SK-N-MC (cell line): ENCODE measurements at regions not wholly inside any gene's neighbourhood (a gene's known extent, or its start where the extent isn't known, plus 50 kb on each side); places are given as distances from the start of the nearest gene placed in this dataset.

Source experiments
- DNase-seq: peaks from one replicate; pipeline ENCODE4 v3.0.0-alpha.2; 2011; ENCODE audit warnings: low read depth, low spot score
- H3K27ac ChIP-seq: fragments of 200-600 bp; sonication (generic); 2 replicates; pipeline ENCODE4 v1.5.1; 2016; ENCODE audit warnings: mixed run types
- H3K36me3 ChIP-seq: fragments of 200-600 bp; sonication (generic); 2 replicates; pipeline ENCODE4 v1.6.1; 2017; ENCODE audit warnings: antibody characterized with exemption, low read length, mixed read lengths; ENCODE audit not compliant: insufficient read depth
- H3K4me3 ChIP-seq: fragments of 200-600 bp; sonication (generic); 2 replicates; pipeline ENCODE4 v1.5.1; 2016
- H3K9ac ChIP-seq: fragments of 200-600 bp; sonication (generic); 2 replicates; pipeline ENCODE4 v1.8.0; 2017; ENCODE audit warnings: mixed run types, mixed read lengths; ENCODE audit not compliant: insufficient read length
- H3K9me3 ChIP-seq: fragments of 200-600 bp; sonication (generic); 2 replicates; pipeline ENCODE4 v1.6.1; 2017; ENCODE audit warnings: low read depth, mild to moderate bottlenecking, antibody characterized with exemption, low read length, moderate library complexity, mixed read lengths
- EZH2 ChIP-seq: fragments of 200-600 bp; sonication (generic); IDR thresholded peaks from one replicate; pipeline ENCODE4 v1.6.1; 2017; ENCODE audit warnings: antibody characterized with exemption
- FOXP2 ChIP-seq: optimal IDR thresholded peaks from 2 replicates; pipeline ENCODE3; 2011; ENCODE audit warnings: mild to moderate bottlenecking, moderate library complexity; ENCODE audit not compliant: insufficient read depth; ENCODE audit errors: extremely low read length, control extremely low read depth
- POLR2AphosphoS5 ChIP-seq: IDR thresholded peaks from 2 replicates; pipeline ENCODE4 v1.6.1; 2012; ENCODE audit warnings: mild to moderate bottlenecking, low read depth, low read length, borderline replicate concordance

DNA sequence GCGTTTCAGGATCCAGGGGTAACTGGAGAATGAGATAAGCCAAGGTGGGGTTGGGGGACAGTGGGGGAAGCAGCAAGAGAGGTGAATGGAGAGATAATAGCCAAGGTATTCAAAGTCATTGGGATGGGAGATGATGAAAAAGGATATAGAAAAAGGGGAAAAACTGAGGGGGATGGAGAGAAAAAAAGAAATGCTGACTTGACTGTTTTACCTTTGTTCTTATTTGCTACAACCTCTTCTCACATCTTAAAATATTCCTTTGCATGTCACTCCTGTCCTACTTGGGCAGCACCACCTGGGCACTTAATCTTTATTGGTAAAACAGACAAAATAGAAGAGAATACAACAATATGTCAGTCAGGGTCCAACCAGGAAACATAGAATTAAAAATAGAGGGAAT, 56.0 kb upstream of the FNDC3A start:
- DNase-seq, result no peak
- Histone ChIP-seq H3K9ac (no peak overlapping the region), H3K4me3 (no peak overlapping the region), H3K36me3 (no peaks in the 10 kb centered on the region), H3K27ac (no peak overlapping the region), H3K9me3 (no peaks in the 10 kb centered on the region)
- TF ChIP-seq POLR2AphosphoS5 (no peak), EZH2 (no peak), FOXP2 (no peak)

DNA sequence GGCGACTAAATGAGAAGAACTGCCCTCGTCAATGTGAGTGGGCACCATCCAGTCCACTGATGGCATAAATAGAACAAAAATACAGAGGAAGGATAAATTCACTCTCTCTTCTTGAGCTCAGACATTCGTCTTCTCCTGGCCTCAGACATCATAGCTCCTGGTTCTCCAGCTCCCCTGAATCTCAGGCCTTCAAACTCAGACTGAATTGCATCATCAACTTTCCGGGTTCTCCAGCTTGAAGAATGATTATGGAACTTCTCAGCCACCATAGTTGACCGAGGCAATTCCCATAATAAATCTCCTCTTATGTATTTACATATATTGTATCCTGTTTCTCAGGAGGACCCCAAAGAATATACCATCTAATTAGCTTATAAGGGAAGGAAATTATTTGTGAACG, 55.0 kb upstream of the FNDC3A start:
- TF ChIP-seq FOXP2, result no peak
- no peak for TF ChIP-seq EZH2
- no peak for TF ChIP-seq POLR2AphosphoS5
- Histone ChIP-seq H3K9me3 (no peaks in the 10 kb centered on the region), H3K27ac (no peak overlapping the region), H3K4me3 (no peak overlapping the region), H3K36me3 (no peaks in the 10 kb centered on the region), H3K9ac (no peak overlapping the region)
- DNase-seq, result no peak

DNA sequence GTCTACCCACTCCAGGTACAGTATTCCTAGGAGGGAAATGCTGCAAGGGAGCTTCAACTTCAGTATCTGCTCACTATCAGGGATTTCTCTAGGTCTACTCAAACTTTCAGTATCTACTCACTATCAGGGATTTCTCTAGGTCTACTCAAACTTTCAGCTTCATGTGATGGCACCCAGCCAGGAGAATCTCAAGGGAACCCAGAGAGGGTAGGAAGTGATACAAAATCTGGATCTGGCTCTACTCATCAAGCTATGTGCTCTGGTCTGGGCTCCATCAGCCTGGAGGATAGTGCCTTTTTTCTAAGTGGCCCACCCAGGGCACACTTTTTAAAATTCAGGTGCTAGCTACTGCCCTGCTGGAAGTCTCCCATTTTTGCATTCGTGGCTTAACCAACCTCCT, 52.3 kb upstream of the FNDC3A start:
- Histone ChIP-seq H3K36me3 (no peaks in the 10 kb centered on the region), H3K27ac (no peak overlapping the region), H3K4me3 (no peak overlapping the region), H3K9ac (no peak overlapping the region), H3K9me3 (no peaks in the 10 kb centered on the region)
- DNase-seq, result no peak
- TF ChIP-seq POLR2AphosphoS5 (no peak), EZH2 (no peak), FOXP2 (no peak)

DNA sequence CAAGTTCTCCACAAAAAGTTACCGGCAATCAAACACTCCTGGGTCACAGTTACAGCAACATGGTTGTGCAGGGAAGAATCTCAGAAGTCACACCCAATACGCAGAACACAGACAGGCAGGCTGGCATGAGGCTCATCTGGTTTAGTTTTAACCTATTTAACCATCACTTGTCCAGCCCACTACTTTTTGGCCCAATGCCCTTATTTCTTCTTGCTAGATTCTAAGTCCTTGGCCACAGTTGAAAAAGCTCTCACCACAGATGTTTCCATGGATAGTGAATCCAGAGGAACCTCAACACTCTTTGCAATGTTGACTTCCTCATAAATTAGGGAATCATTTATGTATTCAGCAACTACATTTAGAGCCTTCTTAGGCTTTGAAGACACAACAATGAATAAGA, 50.7 kb upstream of the FNDC3A start:
- no peak overlapping the region for H3K4me3 ChIP-seq
- no peaks in the 10 kb centered on the region for H3K9me3 ChIP-seq
- no peaks in the 10 kb centered on the region for H3K36me3 ChIP-seq
- no peak overlapping the region for H3K9ac ChIP-seq
- no peak overlapping the region for H3K27ac ChIP-seq
- TF ChIP-seq FOXP2, result no peak
- no peak for TF ChIP-seq EZH2
- DNase-seq, result no peak
